GM23338 (cell line): ENCODE measurements at regions not wholly inside any gene's neighbourhood (a gene's known extent, or its start where the extent isn't known, plus 50 kb on each side); places are given as distances from the start of the nearest gene placed in this dataset.

Source experiments
- ATAC-seq: fragments of 200-7000 bp; cut with Tn5 transposase; 3 replicates; pipeline ENCODE4 v1.9.1; 2020
- DNase-seq: peaks from one replicate; pipeline ENCODE4 v3.0.0-alpha.2; 2015; ENCODE audit warnings: low spot score
- H2AFZ ChIP-seq: fragments of 200-600 bp; sonication (generic); 2 replicates; pipeline ENCODE4 v1.8.0; 2016; ENCODE audit warnings: antibody characterized with exemption, mild to moderate bottlenecking, moderate library complexity
- H3F3A ChIP-seq: fragments of 200-600 bp; sonication (generic); replicated peaks from 2 replicates; pipeline ENCODE4 v1.8.0; 2017; ENCODE audit warnings: antibody characterized with exemption, mixed run types, low read depth
- H3K27ac ChIP-seq: fragments of 200-600 bp; sonication (generic); 2 replicates; pipeline ENCODE4 v1.6.1; 2016; ENCODE audit warnings: low read depth
- H3K27me3 ChIP-seq: fragments of 200-600 bp; sonication (generic); 2 replicates; pipeline ENCODE4 v1.8.0; 2016; ENCODE audit warnings: mild to moderate bottlenecking, mixed run types, moderate library complexity; ENCODE audit not compliant: insufficient read depth
- H3K36me3 ChIP-seq: fragments of 200-600 bp; sonication (generic); 2 replicates; pipeline ENCODE4 v1.8.0; 2016; ENCODE audit warnings: mild to moderate bottlenecking; ENCODE audit not compliant: insufficient read depth
- H3K4me1 ChIP-seq: fragments of 200-600 bp; sonication (generic); 2 replicates; pipeline ENCODE4 v1.8.0; 2016; ENCODE audit warnings: mild to moderate bottlenecking, moderate library complexity; ENCODE audit not compliant: insufficient read depth
- H3K4me2 ChIP-seq: fragments of 200-600 bp; sonication (generic); 2 replicates; pipeline ENCODE4 v1.7.1; 2017; ENCODE audit warnings: mixed run types
- H3K4me3 ChIP-seq: fragments of 200-600 bp; sonication (generic); 2 replicates; pipeline ENCODE4 v1.6.1; 2016; ENCODE audit warnings: mixed run types
- H3K79me2 ChIP-seq: fragments of 200-600 bp; sonication (generic); replicated peaks from 2 replicates; pipeline ENCODE4 v1.8.0; 2017; ENCODE audit warnings: mild to moderate bottlenecking; ENCODE audit not compliant: insufficient read depth
- H3K9me2 ChIP-seq: fragments of 200-600 bp; sonication (generic); 2 replicates; pipeline ENCODE4 v1.8.0; 2017; ENCODE audit not compliant: insufficient read depth
- H4K20me1 ChIP-seq: fragments of 200-600 bp; sonication (generic); replicated peaks from 2 replicates; pipeline ENCODE4 v1.8.0; 2017; ENCODE audit warnings: mild to moderate bottlenecking; ENCODE audit not compliant: insufficient read depth
- H3K27ac Mint-ChIP-seq: 2 replicates; pipeline ENCODE4 v1.8.0; 2020; ENCODE audit warnings: inconsistent platforms, mild to moderate bottlenecking, moderate library complexity, mixed read lengths
- H3K27me3 Mint-ChIP-seq: 3 replicates; pipeline ENCODE4 v1.8.0; 2022; ENCODE audit warnings: low read depth, mild to moderate bottlenecking, moderate library complexity, mixed read lengths, inconsistent platforms; ENCODE audit not compliant: insufficient read depth, poor library complexity
- H3K36me3 Mint-ChIP-seq: 3 replicates; pipeline ENCODE4 v1.8.0; 2021; ENCODE audit warnings: low read depth, mild to moderate bottlenecking, inconsistent platforms, moderate library complexity, mixed read lengths
- H3K4me1 Mint-ChIP-seq: 3 replicates; pipeline ENCODE4 v1.8.0; 2020; ENCODE audit warnings: mild to moderate bottlenecking, inconsistent platforms, mixed read lengths
- H3K4me3 Mint-ChIP-seq: 3 replicates; pipeline ENCODE4 v1.8.0; 2021; ENCODE audit warnings: moderate library complexity, mild to moderate bottlenecking, inconsistent platforms, mixed read lengths
- H3K9me3 Mint-ChIP-seq: 3 replicates; pipeline ENCODE4 v1.8.0; 2020; ENCODE audit warnings: moderate library complexity, mild to moderate bottlenecking, inconsistent platforms, mixed read lengths
- CREB1 ChIP-seq: fragments of 250-450 bp; sonication (Bioruptor Pico); IDR thresholded peaks from 2 replicates; pipeline ENCODE4 v1.5.0; 2020; ENCODE audit warnings: low read depth, mild to moderate bottlenecking, moderate library complexity
- CTCF ChIP-seq, 2 experiments: fragments of 200-600 bp in 1 of 2; sonication (generic) in 1 of 2; conservative IDR thresholded peaks; 2 replicates each; pipeline versions ENCODE4 v1.5.1 to v1.6.1; 2016 to 2017; ENCODE audit warnings: antibody characterized with exemption in 2 of 2, low read depth in 2 of 2, mild to moderate bottlenecking in 2 of 2, moderate library complexity in 1 of 2
- ETS1 ChIP-seq: IDR thresholded peaks from 2 replicates; pipeline ENCODE4 v1.6.1; 2016; ENCODE audit warnings: antibody characterized with exemption
- NANOG ChIP-seq: IDR thresholded peaks from 2 replicates; pipeline ENCODE4 v1.6.1; 2016; ENCODE audit warnings: antibody characterized with exemption, borderline replicate concordance
- POLR2AphosphoS5 ChIP-seq: IDR thresholded peaks from 2 replicates; pipeline ENCODE4 v1.6.1; 2016; ENCODE audit warnings: antibody characterized with exemption, low read depth
- REST ChIP-seq: IDR thresholded peaks from one replicate; pipeline ENCODE4 v1.6.1; 2018; ENCODE audit warnings: antibody characterized with exemption; ENCODE audit not compliant: unreplicated experiment
- ZNF114 ChIP-seq: fragments of 250-450 bp; sonication (Bioruptor Pico); IDR thresholded peaks from 2 replicates; pipeline ENCODE4 v1.5.0; 2020; ENCODE audit warnings: mild to moderate bottlenecking, moderate library complexity

GRCh38 chr5:98179791-98180755 lies 593.4 kb upstream of the RGMB start:
- no peak for ATAC-seq
- no peak for TF ChIP-seq NANOG
- TF ChIP-seq CTCF (conservative IDR thresholded peaks at IDR 0.05; ENCODE audit: low read depth in 2 of 2): no peak
- H3K4me3 Mint-ChIP-seq: no peak overlapping the region
- Histone ChIP-seq H3K4me1 (no peaks in the 10 kb centered on the region), H3F3A (no peaks in the 10 kb centered on the region), H3K27me3 (no peaks in the 10 kb centered on the region), H4K20me1 (no peaks in the 10 kb centered on the region), H3K4me2 (no peak overlapping the region), H3K9me2 (0 out of 2 replicates have a peak, but pooled peaks cover 3% of the 10 kb centered on the region), H3K27ac (no peak overlapping the region), H3K4me3 (no peak overlapping the region), H2AFZ (no peak overlapping the region), H3K79me2 (no peaks in the 10 kb centered on the region), H3K36me3 (no peaks in the 10 kb centered on the region)
- H3K27ac Mint-ChIP-seq: no peak overlapping the region
- H3K36me3 Mint-ChIP-seq: no peaks in the 10 kb centered on the region
- H3K9me3 Mint-ChIP-seq: peaks cover 8% of the 10 kb centered on the region; the same call in 2 of the 3 replicates
- DNase-seq: no peak
- no peaks in the 10 kb centered on the region for H3K27me3 Mint-ChIP-seq
- H3K4me1 Mint-ChIP-seq: no peaks in the 10 kb centered on the region; the same call in 2 of the 3 replicates

- Histone ChIP-seq H3K27me3 (no peaks in the 10 kb centered on the region), H2AFZ (no peak overlapping the region), H3K36me3 (no peaks in the 10 kb centered on the region), H3F3A (no peaks in the 10 kb centered on the region), H3K4me3 (no peak overlapping the region), H3K9me2 (no peaks in the 10 kb centered on the region), H3K4me1 (no peaks in the 10 kb centered on the region), H4K20me1 (no peaks in the 10 kb centered on the region), H3K4me2 (no peak overlapping the region), H3K27ac (no peak overlapping the region), H3K79me2 (no peaks in the 10 kb centered on the region)
- H3K36me3 Mint-ChIP-seq: no peaks in the 10 kb centered on the region
- TF ChIP-seq REST (no peak), CREB1 (CRISPR knock-in tag) (no peak), ZNF114 (CRISPR knock-in tag) (no peak), NANOG (no peak), POLR2AphosphoS5 (no peak), ETS1 (no peak)
- no peaks in the 10 kb centered on the region; the same call in 2 of the 3 replicates for H3K4me1 Mint-ChIP-seq
- ATAC-seq (no peak), DNase-seq (no peak)
- no peak overlapping the region for H3K4me3 Mint-ChIP-seq
- H3K9me3 Mint-ChIP-seq: peaks cover 5% of the 10 kb centered on the region; the same call in 1 of the 3 replicates
- no peaks in the 10 kb centered on the region for H3K27me3 Mint-ChIP-seq
- H3K27ac Mint-ChIP-seq: no peak overlapping the region
Measured at GRCh38 chr5:98186128-98186527, 587.3 kb upstream of the RGMB start.
